Caco-2 (cell line): ENCODE measurements at regions not wholly inside any gene's neighbourhood (a gene's known extent, or its start where the extent isn't known, plus 50 kb on each side); places are given as distances from the start of the nearest gene placed in this dataset.

ENCODE experiments used
- BruUV-seq: library from RNA; stranded (reverse); fragments of 400-500 nt; replicated peaks from 2 replicates; lab custom pipeline; 2021; lab: Mats Ljungman, UMichigan
- CTCF ChIA-PET: fragments of 300-600 bp; sonication (Branson Sonifier 250); formaldehyde crosslinking; loops from one replicate; lab custom pipeline; 2022; ENCODE audit warnings: antibody characterized with exemption; lab: Charles Lee
- POLR2A ChIA-PET: fragments of 300-600 bp; sonication (Branson Sonifier 250); formaldehyde crosslinking; loops from one replicate; lab custom pipeline; 2022; ENCODE audit warnings: antibody characterized with exemption; lab: Charles Lee
- DNase-seq, 2 experiments: peaks; one replicate each; pipeline versions ENCODE4 v3.0.0 to v3.0.0-alpha.2; 2020 to 2022
- H3K27me3 ChIP-seq: replicated peaks from 2 replicates; pipeline ENCODE4 v1.6.0; 2011; ENCODE audit warnings: low read length; ENCODE audit not compliant: control insufficient read depth, insufficient read depth
- H3K36me3 ChIP-seq: 2 replicates; pipeline ENCODE4 v1.5.1; 2011; ENCODE audit warnings: low read length; ENCODE audit not compliant: control insufficient read depth, insufficient read depth
- H3K4me1 ChIP-seq: fragments of 250-450 bp; sonication (Bioruptor Pico); 2 replicates; pipeline ENCODE4 v1.5.1; 2020; ENCODE audit warnings: mild to moderate bottlenecking
- H3K4me3 ChIP-seq: 2 replicates; pipeline ENCODE4 v1.5.1; 2011; ENCODE audit warnings: low read depth, mild to moderate bottlenecking, control low read depth, low read length
- H3K9me3 ChIP-seq: fragments of 250-450 bp; sonication (Bioruptor Pico); 2 replicates; pipeline ENCODE4 v1.5.1; 2020; ENCODE audit warnings: mild to moderate bottlenecking, moderate library complexity
- H3K27ac Mint-ChIP-seq: one replicate; pipeline ENCODE4 v1.8.0; 2022; ENCODE audit warnings: mixed read lengths; ENCODE audit not compliant: unreplicated experiment
- H3K27me3 Mint-ChIP-seq: one replicate; pipeline ENCODE4 v1.8.0; 2022; ENCODE audit warnings: mixed read lengths; ENCODE audit not compliant: insufficient read depth, unreplicated experiment
- H3K36me3 Mint-ChIP-seq: one replicate; pipeline ENCODE4 v1.8.0; 2022; ENCODE audit warnings: mild to moderate bottlenecking, mixed read lengths; ENCODE audit not compliant: insufficient read depth, unreplicated experiment
- H3K4me1 Mint-ChIP-seq: one replicate; pipeline ENCODE4 v1.8.0; 2022; ENCODE audit warnings: low read depth, mixed read lengths; ENCODE audit not compliant: unreplicated experiment
- H3K4me3 Mint-ChIP-seq: one replicate; pipeline ENCODE4 v1.8.0; 2022; ENCODE audit warnings: mild to moderate bottlenecking, moderate library complexity, mixed read lengths; ENCODE audit not compliant: unreplicated experiment
- H3K9me3 Mint-ChIP-seq: one replicate; pipeline ENCODE4 v1.8.0; 2022; ENCODE audit warnings: mixed read lengths; ENCODE audit not compliant: unreplicated experiment
- intact Hi-C: fragments of 100-400 bp; cut with micrococcal nuclease; formaldehyde crosslinking; loops from one replicate; pipeline ENCODE4 v1.10.0; 2022; ENCODE audit not compliant: unreplicated experiment
- TF ChIP-seq, protein P1 (sequence below), 2 experiments: fragments of 200-600 bp in 1 of 2; IDR thresholded peaks; 1 replicate in 1 of 2; 2 replicates in 1 of 2; pipeline versions ENCODE4 v1.5.1 to v1.8.0; 2011 to 2022; ENCODE audit warnings: antibody characterized with exemption in 1 of 2, control low read depth in 1 of 2, inconsistent platforms in 1 of 2, low read depth in 1 of 2, low read length in 1 of 2, mild to moderate bottlenecking in 1 of 2, moderate library complexity in 1 of 2; ENCODE audit not compliant: insufficient read depth in 1 of 2, severe bottlenecking in 1 of 2, unreplicated experiment in 1 of 2

DNA sequence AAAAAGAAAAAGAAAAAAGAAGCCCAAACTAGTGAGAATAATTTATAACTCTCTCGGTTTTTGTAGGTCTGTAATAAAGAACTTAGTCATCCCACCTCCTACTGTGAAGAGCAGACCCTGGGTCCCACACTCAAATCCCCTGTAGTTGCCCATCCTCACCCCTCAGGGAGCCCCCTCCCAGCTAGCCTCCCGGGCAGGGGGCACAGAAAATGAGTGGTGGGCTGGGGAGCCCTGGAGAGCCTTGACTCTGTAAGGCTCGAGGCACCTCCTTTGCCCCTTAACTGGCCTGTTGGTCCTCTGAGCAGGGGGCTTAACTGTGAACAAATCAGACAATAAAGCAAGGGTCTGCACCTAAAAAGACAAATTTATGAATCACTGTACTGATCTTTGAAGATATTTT lies 57.5 kb upstream of the PRKACB start:
- POLR2A ChIA-PET: no interaction called here
- Mint-ChIP-seq H3K36me3 (no peaks in the 10 kb centered on the region), H3K27ac (no peak overlapping the region), H3K9me3 (no peaks in the 10 kb centered on the region), H3K4me1 (peaks cover 12% of the 10 kb centered on the region), H3K4me3 (no peak overlapping the region), H3K27me3 (no peaks in the 10 kb centered on the region)
- TF ChIP-seq, protein P1, sequence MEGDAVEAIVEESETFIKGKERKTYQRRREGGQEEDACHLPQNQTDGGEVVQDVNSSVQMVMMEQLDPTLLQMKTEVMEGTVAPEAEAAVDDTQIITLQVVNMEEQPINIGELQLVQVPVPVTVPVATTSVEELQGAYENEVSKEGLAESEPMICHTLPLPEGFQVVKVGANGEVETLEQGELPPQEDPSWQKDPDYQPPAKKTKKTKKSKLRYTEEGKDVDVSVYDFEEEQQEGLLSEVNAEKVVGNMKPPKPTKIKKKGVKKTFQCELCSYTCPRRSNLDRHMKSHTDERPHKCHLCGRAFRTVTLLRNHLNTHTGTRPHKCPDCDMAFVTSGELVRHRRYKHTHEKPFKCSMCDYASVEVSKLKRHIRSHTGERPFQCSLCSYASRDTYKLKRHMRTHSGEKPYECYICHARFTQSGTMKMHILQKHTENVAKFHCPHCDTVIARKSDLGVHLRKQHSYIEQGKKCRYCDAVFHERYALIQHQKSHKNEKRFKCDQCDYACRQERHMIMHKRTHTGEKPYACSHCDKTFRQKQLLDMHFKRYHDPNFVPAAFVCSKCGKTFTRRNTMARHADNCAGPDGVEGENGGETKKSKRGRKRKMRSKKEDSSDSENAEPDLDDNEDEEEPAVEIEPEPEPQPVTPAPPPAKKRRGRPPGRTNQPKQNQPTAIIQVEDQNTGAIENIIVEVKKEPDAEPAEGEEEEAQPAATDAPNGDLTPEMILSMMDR (IDR thresholded peaks at IDR 0.05; ENCODE audit: insufficient read depth in 1 of 2, low read depth in 1 of 2, low read length in 1 of 2, severe bottlenecking in 1 of 2, unreplicated experiment in 1 of 2): no peak
- Histone ChIP-seq H3K4me3 (no peak overlapping the region), H3K4me1 (no peaks in the 10 kb centered on the region), H3K36me3 (no peaks in the 10 kb centered on the region), H3K9me3 (no peaks in the 10 kb centered on the region), H3K27me3 (no peaks in the 10 kb centered on the region)
- intact Hi-C loops: no loop called here
- CTCF ChIA-PET: no interaction called here
- DNase-seq: no peak
- no TSS peak for BruUV-seq

GRCh38 chr1:84086189-84086588 lies 57.9 kb upstream of the PRKACB start:
- POLR2A ChIA-PET: no interaction called here

GRCh38 chr1:84083307-84083706 lies 60.8 kb upstream of the PRKACB start:
- Mint-ChIP-seq H3K27me3 (no peaks in the 10 kb centered on the region), H3K36me3 (no peaks in the 10 kb centered on the region), H3K9me3 (no peaks in the 10 kb centered on the region), H3K27ac (no peak overlapping the region), H3K4me1 (no peaks in the 10 kb centered on the region), H3K4me3 (no peak overlapping the region)
- TF ChIP-seq, protein P1 (IDR thresholded peaks at IDR 0.05; ENCODE audit: insufficient read depth in 1 of 2, low read depth in 1 of 2, low read length in 1 of 2, severe bottlenecking in 1 of 2, unreplicated experiment in 1 of 2): no peak
- CTCF ChIA-PET: no interaction called here
- no peaks in the 10 kb centered on the region for H3K36me3 ChIP-seq
- POLR2A ChIA-PET: no interaction called here
- no peaks in the 10 kb centered on the region for H3K27me3 ChIP-seq
- no peaks in the 10 kb centered on the region for H3K9me3 ChIP-seq
- intact Hi-C loops: no loop called here
- no peak overlapping the region for H3K4me3 ChIP-seq
- no TSS peak for BruUV-seq
- no peaks in the 10 kb centered on the region for H3K4me1 ChIP-seq
- DNase-seq: no peak

More at GRCh38 chr1:84086189-84086588, 57.9 kb upstream of the PRKACB start:
- H3K9me3 ChIP-seq: no peaks in the 10 kb centered on the region
- no peaks in the 10 kb centered on the region for H3K36me3 ChIP-seq
- no peak for DNase-seq
- TF ChIP-seq, protein P1 (IDR thresholded peaks at IDR 0.05; ENCODE audit: insufficient read depth in 1 of 2, low read depth in 1 of 2, low read length in 1 of 2, severe bottlenecking in 1 of 2, unreplicated experiment in 1 of 2): no peak
- intact Hi-C loops: no loop called here
- Mint-ChIP-seq H3K36me3 (no peaks in the 10 kb centered on the region), H3K9me3 (no peaks in the 10 kb centered on the region), H3K4me1 (peaks cover 12% of the 10 kb centered on the region), H3K4me3 (no peak overlapping the region), H3K27ac (no peak overlapping the region), H3K27me3 (no peaks in the 10 kb centered on the region)
- no TSS peak for BruUV-seq
- no peaks in the 10 kb centered on the region for H3K4me1 ChIP-seq
- CTCF ChIA-PET: no interaction called here
- H3K27me3 ChIP-seq: no peaks in the 10 kb centered on the region
- no peak overlapping the region for H3K4me3 ChIP-seq
